IPS-NIHi11 (cell line): ENCODE measurements at regions not wholly inside any gene's neighbourhood (a gene's known extent, or its start where the extent isn't known, plus 50 kb on each side); places are given as distances from the start of the nearest gene placed in this dataset.
A peak's percentile ranks its signal among the peaks of the same experiment; 100 is the strongest.

Experiments used
- DNase-seq: peaks from one replicate; pipeline ENCODE4 v3.0.0; 2012; ENCODE audit warnings: mixed read lengths, low spot score

GRCh38 chr2:78301166-78301789, 724.2 kb upstream of the REG3G start:
- no peak for DNase-seq

DNA sequence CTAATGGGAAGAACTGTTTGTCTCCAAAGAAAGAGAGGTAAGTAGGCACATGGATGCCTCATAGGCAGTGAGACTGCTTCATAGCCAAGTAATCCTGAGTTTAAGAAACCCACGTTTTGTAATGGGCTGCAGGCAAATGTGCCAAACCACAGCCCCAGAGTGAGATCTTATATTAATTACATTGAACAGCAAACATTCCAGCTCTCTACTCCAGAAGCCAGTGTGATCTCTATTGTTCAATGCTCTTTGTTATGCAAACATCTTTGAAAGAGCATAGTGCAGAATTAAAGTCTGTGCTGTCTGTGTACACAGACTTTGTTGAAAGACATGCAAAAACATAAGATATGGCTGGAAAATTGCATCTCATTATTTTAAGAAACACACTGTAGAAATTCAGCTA, 720.8 kb upstream of the REG3G start:
- peak; percentile 11 for DNase-seq

DNA sequence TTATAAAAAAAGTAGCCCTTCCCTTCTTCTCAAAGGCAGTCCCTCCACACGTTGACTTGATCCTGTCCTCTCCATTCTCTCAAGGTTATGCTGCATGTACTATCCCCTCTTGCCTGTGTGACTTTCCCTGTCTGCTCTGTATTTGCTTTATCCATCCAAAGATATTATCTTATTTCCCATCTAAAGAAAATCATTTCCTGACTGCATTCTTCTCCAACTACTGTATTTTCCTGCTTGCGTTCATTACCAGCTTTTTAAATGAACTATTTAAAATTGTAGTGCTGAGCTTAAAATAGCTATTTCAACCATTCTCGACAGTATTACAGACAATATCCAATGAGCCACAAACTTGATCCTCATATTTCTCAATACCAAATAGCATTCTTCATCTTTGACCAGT, 716.0 kb upstream of the REG3G start:
- no peak for DNase-seq

DNA sequence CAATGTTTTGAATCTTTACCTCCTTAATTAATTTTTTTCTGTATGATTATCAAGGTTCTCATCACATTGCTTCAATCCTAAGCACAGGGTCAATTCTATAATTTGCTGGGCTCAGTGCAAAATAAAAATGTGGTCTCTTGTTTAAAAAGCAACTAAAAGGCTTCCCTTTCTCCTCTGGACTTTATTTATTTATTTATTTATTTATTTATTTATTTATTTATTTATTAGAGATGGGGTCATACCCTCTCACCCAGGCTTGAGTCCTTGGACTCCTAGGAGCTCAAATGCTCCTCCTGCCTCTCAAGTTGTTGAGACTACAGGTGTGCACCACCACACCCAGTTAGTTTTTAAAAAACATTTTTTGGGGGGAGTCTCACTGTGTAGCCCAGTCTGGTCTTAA, 710.1 kb upstream of the REG3G start:
- no peak for DNase-seq

DNA sequence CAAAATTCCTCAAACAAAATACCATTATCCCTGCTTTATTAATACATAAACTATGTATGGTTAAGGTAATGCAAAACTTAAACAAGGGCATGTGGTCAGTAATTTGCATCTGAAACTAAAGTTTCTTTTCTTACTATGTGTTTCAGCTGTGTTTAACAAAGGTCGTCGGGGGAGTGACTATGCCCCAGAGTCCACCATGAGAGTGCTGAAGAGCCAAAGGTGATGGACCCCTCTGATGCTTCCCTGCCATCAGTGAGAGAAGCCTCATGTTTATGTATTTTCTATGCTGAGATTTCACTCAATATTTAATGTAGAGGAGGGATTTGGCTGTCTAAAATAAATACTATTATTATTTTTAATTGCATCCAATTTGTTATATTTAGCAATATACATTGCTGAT, 707.2 kb upstream of the REG3G start:
- no peak for DNase-seq

GRCh38 chr2:78330193-78330592, 695.3 kb upstream of the REG3G start:
- no peak for DNase-seq

DNA sequence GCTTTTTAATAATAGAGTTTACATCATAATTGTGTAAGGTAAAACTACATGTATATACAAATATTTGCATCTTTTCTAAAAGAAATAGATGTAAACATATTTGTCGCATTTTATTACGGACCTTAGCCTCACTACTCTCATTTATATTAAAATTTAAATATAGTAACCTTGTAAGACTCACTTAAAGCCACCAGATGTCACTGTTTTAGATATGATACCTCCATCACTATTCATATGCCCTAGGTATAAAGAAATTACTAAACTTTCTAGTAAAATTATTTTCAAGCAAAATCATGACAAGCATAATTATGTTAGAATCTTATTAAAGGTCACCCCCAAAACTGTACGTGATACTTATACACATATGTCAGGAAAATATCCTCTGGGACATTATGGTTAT, 674.3 kb upstream of the REG3G start:
- DNase-seq: peak; percentile 7

GRCh38 chr2:78353168-78353567, 672.3 kb upstream of the REG3G start:
- DNase-seq: no peak

GRCh38 chr2:78355967-78356366, 669.5 kb upstream of the REG3G start:
- no peak for DNase-seq

DNA sequence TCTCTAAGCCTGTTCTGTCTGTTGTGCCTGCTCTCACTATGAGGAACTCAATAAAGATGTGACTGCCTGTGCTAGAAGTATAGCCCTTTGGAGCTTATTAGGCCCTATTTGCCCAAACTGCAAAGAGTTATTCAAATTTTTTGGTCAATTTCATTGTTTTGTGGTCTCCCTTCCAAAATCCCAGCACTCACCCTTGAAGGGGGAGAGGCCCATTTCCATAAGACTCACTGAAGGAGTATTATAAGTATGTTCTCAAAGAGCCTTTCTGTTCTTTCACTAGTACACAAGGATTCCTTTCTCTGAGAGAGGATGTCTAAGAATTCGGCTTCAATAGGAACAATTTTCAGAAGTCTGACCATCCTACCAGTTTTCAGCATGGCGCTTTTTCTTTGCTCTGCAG, 641.9 kb upstream of the REG3G start:
- no peak for DNase-seq

- no peak for DNase-seq
Observed at GRCh38 chr2:78397198-78397597, 628.3 kb upstream of the REG3G start.

DNA sequence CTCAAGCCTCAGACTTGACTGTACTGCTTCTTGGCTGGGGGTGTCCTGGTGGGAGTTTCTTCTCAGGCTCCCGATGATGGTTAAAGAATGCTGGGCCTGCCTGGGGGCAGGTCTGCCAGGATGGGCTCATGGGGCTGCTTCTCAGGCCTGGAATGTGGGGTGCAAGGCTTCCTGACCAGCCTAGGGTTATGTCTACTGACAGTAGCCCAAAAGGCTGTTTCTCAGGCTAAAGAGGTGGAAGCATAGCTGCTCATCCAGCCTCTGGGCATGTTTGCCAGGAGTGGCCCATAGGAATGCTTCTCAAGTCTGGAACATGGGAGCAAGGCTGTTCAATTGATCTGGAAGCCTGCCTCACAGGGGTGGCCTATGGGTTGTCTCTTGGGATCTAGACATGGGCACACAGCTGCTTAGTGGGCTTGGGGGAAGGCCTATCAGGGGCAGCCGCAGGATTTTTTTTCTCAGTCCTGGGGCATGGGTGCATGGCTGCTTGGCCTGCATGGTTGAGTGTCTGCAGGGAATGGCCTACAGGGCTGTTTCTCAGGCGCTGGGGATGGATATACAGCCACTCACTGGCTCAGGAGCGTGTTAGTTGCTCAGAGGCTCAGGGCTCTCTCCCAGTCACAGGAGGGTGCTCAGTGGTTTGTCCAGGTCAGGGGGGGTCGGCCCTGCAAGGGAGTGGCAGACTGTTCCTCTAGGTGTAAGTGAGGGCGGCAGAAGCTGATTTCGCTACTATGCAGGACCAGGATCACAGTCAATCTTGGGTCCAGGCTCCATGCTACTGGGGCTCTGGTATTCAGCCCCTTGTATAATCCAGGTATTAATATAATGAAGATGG, 617.3 kb upstream of the REG3G start:
- no peak for DNase-seq

- no peak for DNase-seq
Observed at GRCh38 chr2:78408795-78409118, 616.7 kb upstream of the REG3G start.

- DNase-seq: no peak
Observed at GRCh38 chr2:78411303-78411702, 614.2 kb upstream of the REG3G start.

- DNase-seq: no peak
Observed at GRCh38 chr2:78416625-78417300, 608.7 kb upstream of the REG3G start.

DNA sequence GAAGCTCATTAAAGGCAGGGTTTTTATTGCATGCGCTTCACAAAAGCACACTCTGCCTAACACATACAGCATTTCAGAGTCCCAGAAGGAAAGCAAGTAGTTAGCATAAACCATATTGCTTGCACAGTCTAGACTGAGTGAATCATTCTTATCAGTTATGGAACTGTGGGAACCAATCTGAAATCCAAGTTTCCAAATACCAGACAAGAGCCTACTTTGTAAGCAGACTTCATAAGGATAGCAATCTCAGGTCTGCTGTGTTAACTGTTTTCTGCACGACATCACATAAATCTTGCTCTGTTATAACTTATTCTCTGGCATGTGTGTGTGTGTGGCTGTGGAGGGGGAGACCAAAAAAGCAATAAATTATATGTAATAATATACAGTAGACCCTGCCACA, 608.1 kb upstream of the REG3G start:
- DNase-seq: no peak

DNA sequence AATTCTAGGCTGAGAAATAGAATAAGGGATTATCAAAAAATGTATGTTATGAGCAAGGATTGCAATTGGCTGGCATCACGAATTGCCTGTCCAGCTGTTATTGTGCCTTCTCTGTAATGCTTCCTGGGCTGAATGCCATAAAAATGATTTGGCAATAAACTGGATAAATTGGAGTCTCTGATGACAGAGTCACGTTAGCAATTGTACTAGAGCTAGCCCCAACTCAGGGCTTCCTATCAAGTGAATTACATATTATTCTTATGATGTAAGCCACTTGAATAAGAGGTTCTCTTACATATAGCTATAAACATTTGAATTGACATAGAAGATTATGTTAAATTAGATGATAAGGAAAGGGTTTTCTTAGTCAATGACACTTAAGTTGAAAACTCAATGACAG, 607.5 kb upstream of the REG3G start:
- no peak for DNase-seq

DNA sequence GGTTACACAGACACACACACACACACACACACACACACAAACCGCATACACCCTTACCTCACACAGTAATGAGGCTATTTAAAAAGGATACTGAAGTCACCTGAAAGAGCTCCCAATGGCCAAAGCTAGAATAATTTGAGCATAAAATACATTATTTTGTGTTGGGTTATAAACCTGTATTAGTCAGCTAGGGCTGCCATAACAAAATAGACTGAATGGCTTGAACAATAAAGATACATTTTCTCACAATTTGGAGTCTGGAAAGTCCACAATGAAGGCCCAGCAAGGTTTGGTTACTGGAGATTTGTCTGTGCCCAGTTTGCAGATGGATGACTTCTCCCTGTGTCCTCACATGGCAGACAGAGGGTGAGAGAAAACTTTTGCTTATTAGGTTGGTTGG, 605.4 kb upstream of the REG3G start:
- DNase-seq: no peak

GRCh38 chr2:78423631-78424030, 601.9 kb upstream of the REG3G start:
- DNase-seq: no peak

DNA sequence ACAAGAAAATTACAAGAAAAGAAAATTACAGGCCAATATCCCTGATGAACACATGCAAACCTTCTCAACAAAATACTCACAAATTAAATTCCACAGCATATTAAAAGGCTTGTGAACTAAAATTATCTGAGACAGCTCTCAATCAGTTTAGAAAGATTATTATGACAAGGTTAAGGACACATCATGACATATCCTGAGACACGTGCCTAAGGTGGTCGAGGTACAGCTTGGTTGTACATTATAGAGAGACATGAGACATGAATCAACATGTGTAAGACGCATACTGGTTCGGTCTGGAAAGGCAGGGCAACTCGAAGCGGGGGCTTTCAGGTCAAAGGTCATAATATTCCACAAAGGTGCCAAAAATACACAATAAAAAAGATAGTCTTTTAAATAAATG, 598.3 kb upstream of the REG3G start:
- no peak for DNase-seq

- no peak for DNase-seq
Observed at GRCh38 chr2:78431241-78431640, 594.3 kb upstream of the REG3G start.

DNA sequence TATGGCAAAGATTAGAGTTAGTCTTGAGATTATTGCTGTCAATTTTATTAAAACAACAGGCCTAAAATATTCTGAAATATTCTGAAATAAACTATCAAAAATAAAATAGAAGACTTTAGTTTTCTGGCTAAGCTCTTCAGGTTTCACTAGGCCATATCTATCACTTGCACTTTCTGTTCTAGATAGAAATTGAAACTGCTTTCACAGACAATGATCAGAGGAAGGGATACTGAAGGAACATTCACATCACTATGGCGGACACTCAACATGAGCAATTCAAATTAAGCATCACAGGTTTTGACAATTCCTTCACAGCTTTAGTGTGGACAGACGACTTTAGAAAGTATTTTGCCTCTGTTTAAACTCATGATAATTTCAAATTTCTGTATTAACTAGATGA, 586.4 kb upstream of the REG3G start:
- no peak for DNase-seq

DNA sequence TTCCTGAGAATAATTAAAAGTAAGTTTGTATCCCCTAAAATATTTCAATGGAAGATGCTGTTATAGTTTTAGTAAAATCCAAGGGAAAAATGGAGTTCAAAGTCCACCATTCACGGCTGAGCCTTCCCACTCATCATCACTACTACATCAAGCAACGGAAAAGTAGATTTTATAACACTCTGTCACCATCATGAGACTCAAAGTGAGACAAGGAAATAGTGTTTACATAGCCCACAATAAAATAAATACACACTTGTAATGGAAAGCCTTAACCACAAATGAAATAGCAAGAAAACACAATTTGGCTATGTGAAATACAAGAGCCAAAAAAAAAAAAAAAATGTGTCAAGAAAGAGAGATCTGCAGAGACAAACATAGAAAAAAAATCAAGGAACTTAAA, 569.9 kb upstream of the REG3G start:
- no peak for DNase-seq

DNA sequence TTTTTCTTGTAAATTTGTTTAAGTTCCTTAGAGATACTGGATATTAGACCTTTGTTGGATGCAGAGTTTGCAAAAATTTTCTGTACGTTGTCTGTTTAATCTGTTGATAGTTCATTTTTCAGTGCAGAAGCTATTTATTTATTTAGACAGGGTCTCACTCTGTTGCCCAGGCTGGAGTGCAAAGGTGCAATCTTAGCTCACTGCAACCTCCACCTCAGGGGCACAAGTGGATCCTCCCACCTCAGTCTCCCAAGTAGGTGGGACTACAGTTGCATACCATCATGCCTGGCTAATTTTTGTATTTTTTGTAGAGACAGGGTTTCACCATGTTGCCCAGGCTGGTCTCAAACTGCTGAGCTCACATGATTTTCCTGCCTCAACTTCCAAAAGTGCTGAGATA, 568.2 kb upstream of the REG3G start:
- no peak for DNase-seq
